Stimulated activated CD8-positive, alpha-beta memory T cell treated with anti-CD3 and anti-CD28 coated beads, Interleukin-15, amount 100 ng/mL, for 48 hours (primary cell): ENCODE measurements at regions not wholly inside any gene's neighbourhood (a gene's known extent, or its start where the extent isn't known, plus 50 kb on each side); places are given as distances from the start of the nearest gene placed in this dataset.

Experiments
- DNase-seq, 2 donors: peaks; one replicate each; pipeline ENCODE4 v3.0.0-alpha.2; 2020; ENCODE audit warnings: low read depth in 2 of 2

DNA sequence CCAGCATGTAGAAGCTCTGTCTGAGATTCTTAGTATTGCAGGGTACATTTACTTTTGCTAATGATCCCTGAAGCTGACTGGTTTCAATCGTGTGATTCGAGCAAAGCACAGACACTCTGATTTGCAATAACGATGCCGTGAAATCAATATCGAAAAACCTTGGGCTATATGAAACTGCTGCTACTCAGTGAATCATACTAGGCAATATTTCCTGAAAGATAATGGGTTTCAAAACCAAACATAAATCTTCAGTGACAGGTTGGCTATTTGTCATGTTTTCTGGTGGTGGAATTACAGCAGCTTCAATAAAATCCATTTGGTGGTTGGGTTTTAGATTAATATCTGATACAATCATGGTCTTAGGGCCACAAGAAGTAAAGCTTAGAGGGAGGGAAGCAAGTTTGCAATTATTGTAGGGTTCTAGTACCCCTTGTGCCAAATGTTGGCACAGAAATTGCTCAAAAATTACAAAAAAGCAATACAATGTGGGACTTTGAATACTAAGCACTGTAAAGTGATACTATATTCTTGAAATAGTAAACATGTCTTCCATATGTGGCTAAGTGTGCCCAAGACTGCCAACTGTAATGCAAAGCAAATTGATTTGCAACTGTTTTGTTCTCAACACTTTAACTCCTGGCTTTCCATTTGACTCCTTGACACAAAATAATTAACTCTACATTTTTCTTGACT is 112.4 kb upstream of the JAZF1 start:
- DNase-seq: no peak

DNA sequence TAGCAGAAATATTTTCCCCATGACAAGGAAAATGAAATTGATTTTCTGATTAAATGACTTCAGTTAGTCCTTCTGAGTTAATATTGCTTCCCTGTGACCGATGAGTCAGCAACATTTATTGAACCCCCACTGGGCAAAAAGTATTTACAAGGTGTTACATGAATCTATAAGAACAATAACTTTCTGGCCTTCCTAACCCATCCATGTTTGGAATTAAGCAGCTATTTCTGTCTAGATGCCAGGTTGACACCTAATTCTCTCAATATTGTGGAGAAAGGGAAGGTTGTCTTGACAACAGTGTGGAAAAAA is 112.9 kb upstream of the JAZF1 start:
- no peak for DNase-seq

DNA sequence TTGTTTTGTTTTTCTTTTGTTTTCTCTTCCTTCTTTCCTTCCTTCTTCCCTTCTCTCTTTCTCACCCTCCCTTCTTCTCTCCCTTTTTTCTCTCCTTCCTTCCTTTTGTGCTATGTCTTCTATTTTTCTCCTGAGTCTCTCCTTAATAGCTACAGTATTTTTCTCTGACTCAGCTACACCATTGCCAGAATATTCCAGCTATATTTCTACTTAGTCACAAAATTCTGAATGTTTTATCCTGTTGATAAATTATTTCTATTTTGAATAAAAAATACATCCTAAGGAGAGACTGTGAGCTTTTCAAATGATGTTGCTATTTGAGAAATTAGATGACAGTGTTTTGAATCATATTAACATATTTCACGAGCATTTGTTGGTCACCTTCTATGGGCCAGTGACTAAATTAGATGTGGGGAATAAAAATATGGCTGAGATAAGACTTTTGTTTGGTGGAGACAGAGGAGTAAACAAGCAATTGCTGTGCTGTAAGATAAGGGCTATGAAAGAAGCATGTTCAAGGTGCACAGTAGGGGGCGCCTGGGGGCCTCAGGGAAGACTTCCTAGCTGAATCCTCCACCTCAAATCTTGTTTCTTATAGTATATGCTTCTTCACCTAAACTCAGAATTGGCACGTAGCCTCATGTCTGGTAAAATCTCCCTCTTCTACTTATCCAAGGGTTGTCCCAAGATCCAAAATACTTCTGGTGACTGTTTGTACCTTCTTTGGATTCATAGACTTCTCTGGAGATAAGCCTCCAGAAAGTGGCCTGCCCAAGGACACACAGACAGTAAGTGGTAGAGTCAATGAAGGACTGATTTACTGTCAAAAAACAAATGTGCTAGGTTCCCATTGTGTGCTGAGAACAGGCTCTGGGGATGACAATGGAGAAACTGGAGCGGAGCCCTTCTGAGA is 115.5 kb upstream of the CREB5 start:
- peak; percentile 26 to 27 for DNase-seq

DNA sequence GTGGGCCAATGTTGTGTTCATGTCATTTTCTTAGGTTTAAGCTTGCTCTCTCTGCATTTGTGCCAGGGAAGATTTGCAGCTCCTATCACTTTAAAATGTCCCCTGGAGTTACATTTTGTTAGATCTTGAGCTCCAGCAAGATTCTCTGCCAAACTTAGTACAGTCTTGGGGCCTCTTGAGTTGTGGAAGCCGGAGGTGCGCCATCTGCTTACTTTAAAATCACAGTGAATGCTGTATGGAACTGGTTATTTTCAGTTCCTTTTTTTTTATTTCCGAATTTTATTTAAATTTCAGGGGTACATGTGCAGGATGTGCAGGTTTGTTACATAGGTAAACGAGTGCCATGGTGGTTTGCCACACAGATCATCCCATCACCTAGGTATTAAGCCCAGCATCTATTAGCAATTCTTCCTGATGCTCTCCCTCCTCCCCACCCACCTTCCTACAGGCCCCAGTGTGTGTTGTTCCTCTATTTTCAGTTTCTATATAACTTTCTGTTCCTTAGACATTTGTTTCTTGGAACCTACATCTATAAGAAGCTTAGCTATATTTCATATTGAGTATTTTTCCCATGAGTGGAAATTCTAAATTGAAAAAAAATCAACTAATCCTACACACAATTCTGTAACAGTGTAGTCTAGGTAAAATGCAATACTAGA is 114.4 kb upstream of the CREB5 start:
- DNase-seq: no peak

DNA sequence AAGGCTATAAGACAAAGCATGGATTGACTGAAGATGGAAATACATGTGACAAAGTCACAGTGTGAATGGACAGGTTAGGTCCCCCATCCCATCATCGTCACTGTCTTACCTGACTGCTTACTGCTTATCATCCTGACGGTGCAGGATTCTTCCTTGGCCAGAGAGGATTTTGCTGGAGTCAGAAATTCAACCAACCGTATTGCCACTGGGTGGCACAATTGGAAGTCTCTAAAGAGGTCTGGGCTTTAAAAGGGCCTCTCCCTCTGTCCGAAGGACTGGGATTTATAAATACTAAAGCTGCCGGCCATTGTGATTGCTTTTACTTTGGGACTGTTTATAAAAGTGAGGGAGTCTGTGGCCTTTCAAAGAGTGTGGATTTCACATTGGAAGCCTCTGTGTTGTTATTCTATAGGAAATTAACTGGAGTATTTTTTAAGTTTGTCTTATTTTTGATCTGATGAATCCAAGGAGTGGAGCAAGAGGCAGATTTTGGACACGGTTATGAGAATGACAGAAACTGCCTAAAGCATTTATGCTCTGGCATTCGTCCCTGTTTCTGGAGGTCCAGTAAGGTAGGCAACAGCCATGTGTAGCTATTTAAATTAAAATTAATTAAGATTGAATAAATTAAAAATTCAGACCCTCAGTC is 113.3 kb upstream of the CREB5 start:
- no peak for DNase-seq

DNA sequence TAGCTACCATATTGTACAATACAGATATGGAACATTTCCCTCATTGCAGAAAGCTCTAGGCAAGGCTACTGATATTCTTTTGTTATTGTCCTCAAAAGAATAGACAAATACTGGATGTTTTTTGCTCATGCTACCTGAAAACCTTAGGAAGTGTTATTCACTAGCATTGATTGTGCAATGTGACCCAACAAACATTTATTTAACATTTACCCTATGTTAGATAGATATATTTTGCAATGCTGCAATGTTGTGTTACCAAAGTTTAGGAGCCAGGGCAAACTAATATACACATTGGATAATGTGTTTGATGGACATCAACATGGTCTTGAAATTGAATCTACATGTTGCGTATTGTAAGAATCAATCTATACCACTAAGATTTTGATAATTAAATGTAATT is 112.8 kb upstream of the CREB5 start:
- no peak for DNase-seq

GRCh38 chr7:28300488-28300887 is 111.8 kb upstream of the CREB5 start:
- DNase-seq: no peak

DNA sequence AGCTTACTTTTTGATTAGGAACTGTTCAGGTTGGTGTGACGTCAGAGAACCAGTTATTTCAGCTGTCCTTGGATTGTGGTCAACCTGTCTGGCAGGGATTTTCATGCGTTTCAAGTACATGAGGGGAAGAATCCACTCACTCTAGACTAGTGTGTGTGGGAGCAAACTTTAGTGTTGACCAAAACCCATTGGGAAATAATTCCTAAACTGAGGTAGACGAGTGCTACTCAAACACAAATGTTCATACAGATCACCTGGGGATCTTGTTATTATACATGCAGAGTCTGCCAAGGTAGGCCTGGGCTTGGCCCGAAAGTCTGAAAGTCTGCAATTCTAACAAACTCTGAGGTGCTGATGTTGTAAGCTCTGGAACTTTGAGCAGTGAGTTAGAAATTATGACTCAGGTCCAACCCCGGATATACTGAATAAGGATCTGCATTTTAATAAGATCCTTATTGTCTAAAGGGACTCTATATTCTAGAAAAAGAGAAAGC is 111.1 kb upstream of the CREB5 start:
- no peak for DNase-seq

GRCh38 chr7:28304290-28304689 is 108.0 kb upstream of the CREB5 start:
- DNase-seq: no peak

- DNase-seq: no peak
Measured at GRCh38 chr7:28309704-28310459, 102.4 kb upstream of the CREB5 start.

DNA sequence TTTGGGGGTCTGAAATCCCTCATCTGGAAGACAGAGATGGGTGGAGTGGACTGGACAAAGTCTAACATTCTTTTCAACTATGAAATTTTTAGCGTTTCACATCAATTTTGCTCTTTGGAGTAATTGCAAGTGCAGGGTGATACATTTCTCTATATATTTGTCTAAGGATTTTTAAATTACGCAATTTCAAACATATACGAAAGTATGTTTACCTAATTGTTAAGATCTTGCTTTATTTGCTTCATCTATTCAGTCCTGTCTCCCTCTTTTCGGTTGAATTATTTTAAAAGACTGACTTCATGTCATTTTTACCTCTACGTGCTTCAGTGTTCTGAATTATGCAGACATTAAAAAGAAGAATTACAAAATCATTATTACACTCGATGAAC is 101.9 kb upstream of the CREB5 start:
- DNase-seq: no peak

DNA sequence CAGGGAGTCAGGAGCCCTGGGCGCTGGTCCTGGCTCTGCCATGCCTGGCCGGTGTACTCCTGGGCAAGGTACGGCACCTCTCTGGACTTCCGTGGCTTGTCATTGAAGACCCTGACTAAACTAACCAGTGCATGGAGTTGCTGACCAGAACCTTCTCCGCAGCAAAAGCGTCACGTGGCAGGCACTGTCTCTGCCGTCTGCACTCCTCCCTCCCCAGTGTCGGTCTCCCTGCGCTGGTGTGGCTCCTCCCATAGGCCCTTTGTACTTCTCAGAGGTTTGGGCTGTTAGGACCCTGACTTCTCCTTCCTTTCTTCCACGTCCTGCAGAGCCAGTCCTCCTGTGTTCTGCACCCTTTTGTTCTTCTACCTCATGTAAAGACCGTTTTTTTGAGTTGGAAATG is 100.6 kb upstream of the CREB5 start:
- DNase-seq: no peak

DNA sequence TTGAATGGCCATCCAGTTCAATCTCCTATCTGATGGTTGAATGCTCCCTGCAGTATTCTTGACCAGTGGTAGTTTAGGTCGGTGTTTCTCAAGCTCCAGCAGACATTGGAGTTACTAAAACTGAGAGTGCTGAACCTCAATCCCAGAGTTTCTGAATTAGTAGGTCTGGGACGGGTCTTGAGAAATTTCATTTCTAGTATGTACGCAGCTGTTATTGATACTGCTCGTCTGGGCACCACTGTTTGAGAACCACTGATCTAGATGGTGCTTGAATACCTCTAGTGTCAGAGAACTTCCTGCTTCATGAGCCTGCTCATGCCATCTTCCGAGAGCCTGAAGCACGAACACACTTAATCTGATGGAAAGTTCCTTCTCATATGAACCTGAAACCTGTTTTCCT is 99.4 kb upstream of the CREB5 start:
- no peak for DNase-seq

DNA sequence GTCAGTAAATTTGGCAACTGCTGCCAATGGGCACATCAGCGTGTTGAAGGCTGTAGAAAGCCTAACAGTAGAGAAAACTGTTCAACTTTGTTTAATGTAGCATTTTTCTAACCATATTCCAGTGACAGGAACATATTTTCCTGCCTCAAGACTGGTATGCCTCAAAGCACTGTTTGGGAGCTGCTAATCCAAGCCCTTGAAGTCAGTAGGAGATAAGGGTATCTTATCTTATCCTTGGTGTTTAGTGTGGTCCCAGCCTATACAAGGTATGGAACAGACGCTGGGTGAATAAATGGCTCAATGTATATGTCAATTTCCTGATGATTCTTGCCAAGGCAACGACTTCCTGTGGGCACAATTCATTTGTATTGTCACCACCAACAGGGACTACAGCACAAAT is 97.5 kb upstream of the CREB5 start:
- no peak for DNase-seq

DNA sequence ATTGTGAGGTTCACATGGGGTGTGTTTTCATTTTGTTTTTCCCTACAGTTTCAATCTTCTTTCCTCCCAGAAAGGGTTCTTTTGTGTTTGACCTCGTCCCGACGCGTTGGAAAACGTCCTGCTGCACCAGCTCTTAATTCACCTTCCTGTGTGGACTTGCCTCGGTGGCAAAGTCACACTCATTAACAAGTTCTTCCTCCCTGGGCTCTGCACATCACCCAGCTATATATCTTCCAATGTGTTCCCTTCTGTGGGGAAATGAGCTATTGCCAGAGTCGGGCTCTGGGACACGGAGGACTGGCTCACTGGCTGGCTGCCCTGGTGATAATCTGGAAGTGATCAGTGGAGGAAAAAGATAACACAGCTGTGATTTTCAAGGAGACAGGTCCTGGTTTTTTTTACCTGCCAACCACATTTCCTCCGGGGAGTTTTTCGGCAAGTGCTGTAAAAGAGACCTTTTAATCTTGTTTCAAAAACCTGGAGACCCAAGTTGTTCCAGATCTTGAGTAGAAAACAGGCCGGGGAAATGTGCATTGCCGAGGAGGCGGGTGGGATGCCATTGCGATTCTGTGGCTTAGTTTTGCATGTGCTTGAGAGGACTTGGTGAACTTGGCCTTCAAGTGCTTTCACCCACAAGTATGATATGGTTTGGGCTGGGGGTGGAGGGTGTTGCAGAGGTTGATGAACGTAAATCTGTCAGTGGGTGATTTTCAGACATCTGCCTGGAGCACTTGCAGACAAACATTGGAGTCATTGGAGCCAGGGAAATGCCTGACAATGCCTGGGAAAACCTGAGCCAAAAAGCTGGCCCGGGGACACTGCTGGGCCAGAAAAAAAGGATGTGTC is 96.5 kb upstream of the CREB5 start:
- no peak for DNase-seq

DNA sequence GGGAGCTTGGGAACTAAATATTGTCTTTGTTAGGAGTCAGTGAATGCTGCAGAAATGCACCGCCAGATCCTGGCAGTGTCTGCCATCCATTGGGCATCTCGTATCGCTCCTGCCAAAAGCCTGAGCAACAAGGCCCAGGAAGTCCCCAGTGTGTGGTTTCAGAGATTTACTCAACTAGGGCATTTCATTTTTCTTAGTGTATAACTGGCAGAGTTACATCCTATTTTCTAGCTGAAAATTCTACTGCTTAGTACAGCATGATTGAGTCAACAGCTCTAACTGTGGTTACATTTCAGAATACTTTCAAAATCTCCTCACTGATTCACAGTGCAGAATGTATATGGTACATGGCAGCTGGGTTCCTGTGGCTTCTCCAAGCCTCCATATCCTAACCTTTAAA is 95.8 kb upstream of the CREB5 start:
- no peak for DNase-seq

DNA sequence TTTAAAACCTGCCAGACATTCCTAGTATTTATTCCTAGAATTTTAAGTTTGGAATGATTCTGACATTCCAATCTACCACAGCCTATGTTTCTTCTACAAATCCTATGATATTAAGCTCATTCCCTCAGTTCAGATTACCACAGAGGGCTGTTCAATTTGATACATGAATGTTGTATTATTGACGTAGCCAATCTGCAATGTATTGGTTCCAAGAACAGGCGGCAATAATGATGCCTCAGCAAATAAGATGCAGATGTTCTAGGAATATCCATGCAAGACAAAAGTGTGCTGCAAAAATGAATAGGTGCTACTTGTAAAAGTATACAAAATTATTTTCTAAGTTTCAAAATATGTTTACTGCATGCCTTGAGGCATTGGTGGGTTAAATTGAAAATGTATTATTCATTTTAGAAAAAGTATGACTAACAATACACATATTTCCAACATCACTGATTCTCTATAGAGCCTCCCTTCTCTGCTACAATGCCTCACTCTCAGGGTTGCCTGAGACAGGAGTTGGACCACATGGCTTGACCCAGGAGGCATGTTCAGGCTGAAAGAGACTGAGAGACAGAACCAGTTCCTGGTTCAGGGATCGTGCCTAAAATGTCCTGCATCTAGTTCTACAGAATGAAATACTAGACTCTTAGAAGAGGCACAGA is 94.1 kb upstream of the CREB5 start:
- no peak for DNase-seq

GRCh38 chr7:28323833-28324232 is 88.5 kb upstream of the CREB5 start:
- DNase-seq: no peak

DNA sequence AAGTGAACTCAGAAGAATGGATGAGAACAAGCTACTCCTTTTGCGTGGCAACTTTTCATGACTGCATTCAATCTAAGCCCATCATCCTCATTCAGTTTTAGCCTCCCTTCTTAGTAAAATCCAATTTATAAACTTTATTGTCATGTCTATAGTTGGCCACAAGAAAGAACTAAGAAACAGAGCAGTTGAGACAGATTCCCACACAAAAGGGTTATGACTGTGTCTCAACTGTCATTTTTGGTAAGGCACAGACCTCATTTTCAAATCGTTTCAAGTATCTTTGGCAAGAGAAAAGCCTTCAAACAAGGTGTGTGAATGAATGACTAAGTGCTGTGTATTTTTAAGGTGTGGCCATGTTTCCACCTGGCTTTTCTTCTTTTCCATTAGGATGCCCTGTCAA is 84.2 kb upstream of the CREB5 start:
- no peak for DNase-seq
